Hepatocyte (in vitro differentiated cells): ENCODE measurements at regions not wholly inside any gene's neighbourhood (a gene's known extent, or its start where the extent isn't known, plus 50 kb on each side); places are given as distances from the start of the nearest gene placed in this dataset.

Experiments used
- CTCF ChIP-seq: fragments of 200-600 bp; sonication (generic); IDR thresholded peaks from 2 replicates; pipeline ENCODE4 v1.5.1; 2016; ENCODE audit warnings: antibody characterized with exemption, mild to moderate bottlenecking; ENCODE audit not compliant: poor library complexity
- EZH2 ChIP-seq: fragments of 200-600 bp; sonication (generic); IDR thresholded peaks from 2 replicates; pipeline ENCODE4 v1.6.1; 2016; ENCODE audit warnings: antibody characterized with exemption, mild to moderate bottlenecking, borderline replicate concordance

DNA sequence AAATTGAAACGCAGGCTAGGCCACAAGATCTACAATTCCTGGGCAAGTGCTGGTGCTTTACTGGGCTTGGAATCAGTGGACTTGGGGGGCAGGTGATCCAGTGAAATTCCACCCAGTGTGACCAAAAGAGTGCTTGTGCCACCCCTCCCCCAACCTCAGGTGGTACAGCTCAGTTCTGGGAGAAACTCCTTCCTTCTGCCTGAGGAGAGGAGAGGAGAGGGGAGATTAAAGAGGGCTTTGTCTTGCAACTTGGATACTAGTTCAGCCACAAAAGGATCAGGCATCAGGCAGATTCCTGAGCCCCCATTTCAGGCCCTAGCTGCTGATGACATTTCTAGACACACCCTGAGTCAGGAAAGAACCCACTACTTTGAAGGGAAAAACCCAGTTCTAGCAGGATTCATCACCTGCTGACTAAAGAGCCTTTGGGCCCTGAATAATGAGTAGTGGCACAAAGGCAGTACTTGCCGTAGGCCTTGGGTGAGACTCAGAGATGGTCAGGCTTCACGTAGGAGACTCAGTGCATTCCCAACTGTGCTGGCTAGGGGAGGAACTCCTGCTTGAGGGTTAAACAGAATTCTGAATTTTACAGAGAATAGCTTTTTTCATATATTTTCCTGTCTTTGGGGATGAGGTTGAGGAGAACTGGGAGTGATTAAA is 446.7 kb downstream of the BMP2 start:
- TF ChIP-seq CTCF (no peak), EZH2 (no peak)
